Breast epithelium (tissue), 4 donors: ENCODE measurements at regions not wholly inside any gene's neighbourhood (a gene's known extent, or its start where the extent isn't known, plus 50 kb on each side); places are given as distances from the start of the nearest gene placed in this dataset.
"Not testable (repeated sequence)": the region's sequence is repeated elsewhere in the genome, so short reads cannot be mapped to it uniquely, and the experiment has no call there.

Experiments
- DNase-seq, 2 donors: peaks; one replicate each; pipeline ENCODE4 v3.0.0-alpha.2; 2019; ENCODE audit warnings: low spot score in 2 of 2
- H3K27ac ChIP-seq, 2 donors: fragments of 200-600 bp; sonication (generic) in 1 of 2; one replicate each; pipeline ENCODE4 v1.5.1; 2016 to 2019; ENCODE audit warnings: mild to moderate bottlenecking in 1 of 2
- H3K27me3 ChIP-seq, 2 donors: fragments of 200-600 bp; sonication (generic) in 1 of 2; one replicate each; pipeline versions ENCODE4 v1.5.1 to v1.6.0; 2017 to 2019; ENCODE audit warnings: control low read depth in 1 of 2, mild to moderate bottlenecking in 1 of 2
- H3K36me3 ChIP-seq: fragments of 200-600 bp; one replicate; pipeline ENCODE4 v1.5.1; 2019
- H3K4me1 ChIP-seq, 2 donors: fragments of 200-600 bp; sonication (generic); one replicate each; pipeline ENCODE4 v1.5.1; 2016 to 2019; ENCODE audit warnings: control low read depth in 1 of 2
- H3K4me3 ChIP-seq, 3 donors: fragments of 200-600 bp; sonication (generic); 1 replicate in 2 of 3; 2 replicates in 1 of 3; pipeline ENCODE4 v1.5.1; 2016 to 2019; ENCODE audit warnings: mild to moderate bottlenecking in 3 of 3, moderate library complexity in 2 of 3
- H3K9me3 ChIP-seq, 2 donors: fragments of 200-600 bp; sonication (generic) in 1 of 2; one replicate each; pipeline ENCODE4 v1.5.1; 2016 to 2019; ENCODE audit warnings: control low read depth in 1 of 2
- CTCF ChIP-seq, 3 donors: fragments of 450-650 bp; IDR thresholded peaks; one replicate each; pipeline ENCODE4 v1.5.1; 2016 to 2017; ENCODE audit warnings: antibody characterized with exemption in 3 of 3, mild to moderate bottlenecking in 3 of 3, moderate library complexity in 3 of 3
- POLR2A ChIP-seq: fragments of 450-650 bp; IDR thresholded peaks from one replicate; pipeline ENCODE4 v1.6.1; 2016; ENCODE audit warnings: antibody characterized with exemption, mild to moderate bottlenecking, moderate library complexity
- POLR2AphosphoS5 ChIP-seq, 3 donors: sonication (generic); formaldehyde crosslinking; IDR thresholded peaks; one replicate each; pipeline ENCODE4 v1.6.1; 2017; ENCODE audit warnings: antibody characterized with exemption in 3 of 3
- intact Hi-C: fragments of 100-400 bp; cut with DNase I; formaldehyde crosslinking; loops from one replicate; pipeline ENCODE4 v1.15.1; 2023; ENCODE audit warnings: low total_unique reads

- intact Hi-C loops, result no loop called here
- H3K27me3 ChIP-seq, result no peaks in the 10 kb centered on the region
- no peaks in the 10 kb centered on the region for H3K36me3 ChIP-seq
- no peaks in the 10 kb centered on the region for H3K4me1 ChIP-seq
- no peak overlapping the region for H3K27ac ChIP-seq
- H3K9me3 ChIP-seq, result no peaks in the 10 kb centered on the region
- no peak for DNase-seq
- no peak overlapping the region for H3K4me3 ChIP-seq
- TF ChIP-seq POLR2A (no peak), POLR2AphosphoS5 (IDR thresholded peaks at IDR 0.05) (no peak), CTCF (IDR thresholded peaks at IDR 0.05) (no peak)
Measured at GRCh38 chr5:167294882-167295680, 996.4 kb upstream of the WWC1 start.

- Histone ChIP-seq H3K27me3 (no peaks in the 10 kb centered on the region), H3K36me3 (no peaks in the 10 kb centered on the region), H3K27ac (no peak overlapping the region), H3K4me3 (no peak overlapping the region), H3K4me1 (no peaks in the 10 kb centered on the region), H3K9me3 (no peaks in the 10 kb centered on the region)
- no peak for DNase-seq
- intact Hi-C loops, result no loop called here
- TF ChIP-seq CTCF (IDR thresholded peaks at IDR 0.05) (no peak), POLR2AphosphoS5 (IDR thresholded peaks at IDR 0.05) (no peak), POLR2A (no peak)
Measured at GRCh38 chr5:167295681-167296005, 995.8 kb upstream of the WWC1 start.

GRCh38 chr5:167296066-167296465, 995.4 kb upstream of the WWC1 start:
- H3K27ac ChIP-seq, result no peak overlapping the region
- TF ChIP-seq POLR2A (no peak), CTCF (IDR thresholded peaks at IDR 0.05) (no peak), POLR2AphosphoS5 (IDR thresholded peaks at IDR 0.05) (no peak)
- H3K4me3 ChIP-seq, result no peak overlapping the region
- no peaks in the 10 kb centered on the region for H3K9me3 ChIP-seq
- H3K4me1 ChIP-seq, result no peaks in the 10 kb centered on the region
- no peaks in the 10 kb centered on the region for H3K27me3 ChIP-seq
- no peak for DNase-seq
- no peaks in the 10 kb centered on the region for H3K36me3 ChIP-seq
- intact Hi-C loops, result no loop called here

GRCh38 chr5:167296661-167297060, 994.8 kb upstream of the WWC1 start:
- Histone ChIP-seq H3K36me3 (no peaks in the 10 kb centered on the region), H3K4me3 (no peak overlapping the region), H3K4me1 (no peaks in the 10 kb centered on the region), H3K27me3 (no peaks in the 10 kb centered on the region), H3K27ac (no peak overlapping the region), H3K9me3 (no peaks in the 10 kb centered on the region)
- TF ChIP-seq CTCF (IDR thresholded peaks at IDR 0.05), result no peak
- no peak for TF ChIP-seq POLR2AphosphoS5 (IDR thresholded peaks at IDR 0.05)
- TF ChIP-seq POLR2A, result no peak
- DNase-seq, result no peak
- intact Hi-C loops, result no loop called here

- intact Hi-C loops, H3K36me3 ChIP-seq, H3K9me3 ChIP-seq, DNase-seq, H3K4me3 ChIP-seq, H3K4me1 ChIP-seq, H3K27ac ChIP-seq, H3K27me3 ChIP-seq: not testable (repeated sequence)
Measured at GRCh38 chr5:167299861-167300260, 991.6 kb upstream of the WWC1 start.

GRCh38 chr5:167303582-167303981, 987.9 kb upstream of the WWC1 start:
- H3K36me3 ChIP-seq, result no peaks in the 10 kb centered on the region
- H3K27me3 ChIP-seq, result peaks cover 0 to 5% of the 10 kb centered on the region in 2 donors
- no peak overlapping the region for H3K4me3 ChIP-seq
- no peaks in the 10 kb centered on the region for H3K4me1 ChIP-seq
- no peaks in the 10 kb centered on the region for H3K9me3 ChIP-seq
- no peak for DNase-seq
- TF ChIP-seq POLR2AphosphoS5 (IDR thresholded peaks at IDR 0.05), result no peak
- no peak for TF ChIP-seq POLR2A
- no peak for TF ChIP-seq CTCF (IDR thresholded peaks at IDR 0.05)
- intact Hi-C loops, result no loop called here
- H3K27ac ChIP-seq, result no peak overlapping the region
